Renal cortical epithelial cell (primary cell): ENCODE measurements at regions not wholly inside any gene's neighbourhood (a gene's known extent, or its start where the extent isn't known, plus 50 kb on each side); places are given as distances from the start of the nearest gene placed in this dataset.
A peak's percentile ranks its signal among the peaks of the same experiment; 100 is the strongest.
"Not testable (repeated sequence)": the region's sequence is repeated elsewhere in the genome, so short reads cannot be mapped to it uniquely, and the experiment has no call there.

Source experiments
- DNase-seq: peaks from one replicate; pipeline ENCODE4 v3.0.0-alpha.2; 2011; ENCODE audit warnings: low read depth

- DNase-seq, result no peak
These were observed 886.5 kb upstream of the EPHA5 start for GRCh38 chr4:66556651-66557278.

GRCh38 chr4:66555301-66555700 lies 885.0 kb upstream of the EPHA5 start:
- no peak for DNase-seq

- DNase-seq, result no peak
These were observed 884.5 kb upstream of the EPHA5 start for GRCh38 chr4:66554826-66555225.

- DNase-seq, result not testable (repeated sequence)
These were observed 875.0 kb upstream of the EPHA5 start for GRCh38 chr4:66545301-66545700.

- DNase-seq, result no peak
These were observed 874.0 kb upstream of the EPHA5 start for GRCh38 chr4:66544281-66544680.

GRCh38 chr4:66539745-66540144 lies 869.5 kb upstream of the EPHA5 start:
- no peak for DNase-seq

GRCh38 chr4:66524781-66525180 lies 854.5 kb upstream of the EPHA5 start:
- DNase-seq, result no peak

GRCh38 chr4:66522244-66522643 lies 852.0 kb upstream of the EPHA5 start:
- no peak for DNase-seq

- no peak for DNase-seq
These were observed 846.7 kb upstream of the EPHA5 start for GRCh38 chr4:66516940-66517339.

- DNase-seq, result no peak
These were observed 836.7 kb upstream of the EPHA5 start for GRCh38 chr4:66506985-66507384.

- no peak for DNase-seq
These were observed 831.7 kb upstream of the EPHA5 start for GRCh38 chr4:66501997-66502396.

GRCh38 chr4:66490729-66491128 lies 820.4 kb upstream of the EPHA5 start:
- no peak for DNase-seq

- DNase-seq, result peak; percentile 72
These were observed 819.6 kb upstream of the EPHA5 start for GRCh38 chr4:66489783-66490452.

GRCh38 chr4:66489370-66489769 lies 819.1 kb upstream of the EPHA5 start:
- DNase-seq, result no peak

GRCh38 chr4:66486068-66486467 lies 815.8 kb upstream of the EPHA5 start:
- DNase-seq, result no peak

- DNase-seq, result no peak
These were observed 811.9 kb upstream of the EPHA5 start for GRCh38 chr4:66482186-66482585.

GRCh38 chr4:66475596-66475995 lies 805.3 kb upstream of the EPHA5 start:
- DNase-seq, result no peak

GRCh38 chr4:66465111-66465510 lies 794.8 kb upstream of the EPHA5 start:
- DNase-seq, result no peak

- DNase-seq, result not testable (repeated sequence)
These were observed 792.6 kb upstream of the EPHA5 start for GRCh38 chr4:66462890-66463289.

GRCh38 chr4:66451741-66452140 lies 781.5 kb upstream of the EPHA5 start:
- no peak for DNase-seq

GRCh38 chr4:66443008-66443407 lies 772.7 kb upstream of the EPHA5 start:
- no peak for DNase-seq

GRCh38 chr4:66439508-66439907 lies 769.2 kb upstream of the EPHA5 start:
- no peak for DNase-seq

GRCh38 chr4:66433706-66434105 lies 763.4 kb upstream of the EPHA5 start:
- no peak for DNase-seq

- no peak for DNase-seq
These were observed 760.6 kb upstream of the EPHA5 start for GRCh38 chr4:66430856-66431255.
